Natural killer cell treated with Interleukin-12 subunit alpha and Interleukin-12 subunit beta and Interleukin-15 and Interleukin-18, amount 100 ng/mL, for 72 hours (primary cell): ENCODE measurements at regions not wholly inside any gene's neighbourhood (a gene's known extent, or its start where the extent isn't known, plus 50 kb on each side); places are given as distances from the start of the nearest gene placed in this dataset.
"Not testable (repeated sequence)": the region's sequence is repeated elsewhere in the genome, so short reads cannot be mapped to it uniquely, and the experiment has no call there.

Source experiments
- ATAC-seq, 2 donors: fragments of 150-1000 bp; cut with Tn5 transposase in 1 of 2; sonication (Bioruptor Pico), chemical (Tn5 transposase) in 1 of 2; 2 replicates each; pipeline ENCODE4 v1.10.0; 2021
- DNase-seq: peaks from one replicate; pipeline ENCODE4 v3.0.0; 2022; ENCODE audit warnings: low spot score
- H3K27ac Mint-ChIP-seq, 2 donors: 1 replicate in 1 of 2; 2 replicates in 1 of 2; pipeline ENCODE4 v1.8.0; 2022; ENCODE audit warnings: mixed read lengths in 2 of 2, mild to moderate bottlenecking in 1 of 2, moderate library complexity in 1 of 2
- H3K27me3 Mint-ChIP-seq, 2 donors: 1 replicate in 1 of 2; 2 replicates in 1 of 2; pipeline ENCODE4 v1.8.0; 2022; ENCODE audit warnings: mixed read lengths in 2 of 2
- H3K36me3 Mint-ChIP-seq: one replicate; pipeline ENCODE4 v1.8.0; 2022; ENCODE audit warnings: mixed read lengths
- H3K4me1 Mint-ChIP-seq, 2 donors: 1 replicate in 1 of 2; 2 replicates in 1 of 2; pipeline ENCODE4 v1.8.0; 2022; ENCODE audit warnings: low read depth in 2 of 2, mixed read lengths in 2 of 2, mild to moderate bottlenecking in 1 of 2
- H3K4me3 Mint-ChIP-seq: one replicate; pipeline ENCODE4 v1.8.0; 2022; ENCODE audit warnings: mixed read lengths
- H3K9me3 Mint-ChIP-seq: 2 replicates; pipeline ENCODE4 v1.8.0; 2022; ENCODE audit warnings: mixed read lengths

GRCh38 chr7:91473619-91474018, 209.4 kb downstream of the FZD1 start:
- H3K4me3 Mint-ChIP-seq, result no peak overlapping the region
- no peaks in the 10 kb centered on the region for H3K4me1 Mint-ChIP-seq
- H3K27me3 Mint-ChIP-seq, result no peaks in the 10 kb centered on the region
- peaks cover 20% of the 10 kb centered on the region for H3K9me3 Mint-ChIP-seq
- no peak for ATAC-seq
- H3K27ac Mint-ChIP-seq, result no peak overlapping the region
- no peak for DNase-seq
- peaks cover 5% of the 10 kb centered on the region for H3K36me3 Mint-ChIP-seq

GRCh38 chr7:91474074-91474473, 209.8 kb downstream of the FZD1 start:
- Mint-ChIP-seq H3K36me3 (peaks cover 5% of the 10 kb centered on the region), H3K27me3 (no peaks in the 10 kb centered on the region), H3K4me3 (no peak overlapping the region), H3K9me3 (peaks cover 20% of the 10 kb centered on the region), H3K4me1 (no peaks in the 10 kb centered on the region), H3K27ac (no peak overlapping the region)
- ATAC-seq, result no peak
- no peak for DNase-seq

GRCh38 chr7:91480470-91480869, 216.2 kb downstream of the FZD1 start:
- not testable (repeated sequence) for DNase-seq, ATAC-seq, H3K9me3 Mint-ChIP-seq, H3K4me3 Mint-ChIP-seq, H3K27me3 Mint-ChIP-seq, H3K4me1 Mint-ChIP-seq, H3K36me3 Mint-ChIP-seq, H3K27ac Mint-ChIP-seq

- H3K27ac Mint-ChIP-seq, result no peak overlapping the region
- H3K36me3 Mint-ChIP-seq, result no peaks in the 10 kb centered on the region
- ATAC-seq, result no peak
Observed at GRCh38 chr7:91491868-91492267, 227.6 kb downstream of the FZD1 start.

GRCh38 chr7:91492317-91492716, 228.1 kb downstream of the FZD1 start:
- no peak for ATAC-seq
- H3K4me1 Mint-ChIP-seq, result no peaks in the 10 kb centered on the region
- no peaks in the 10 kb centered on the region for H3K27me3 Mint-ChIP-seq
- H3K36me3 Mint-ChIP-seq, result no peaks in the 10 kb centered on the region
- H3K27ac Mint-ChIP-seq, result no peak overlapping the region
- H3K4me3 Mint-ChIP-seq, result no peak overlapping the region
- DNase-seq, result no peak
- H3K9me3 Mint-ChIP-seq, result peaks cover 6% of the 10 kb centered on the region

More at GRCh38 chr7:91491868-91492267, 227.6 kb downstream of the FZD1 start:
- DNase-seq, result no peak
- Mint-ChIP-seq H3K4me3 (no peak overlapping the region), H3K27me3 (no peaks in the 10 kb centered on the region), H3K4me1 (no peaks in the 10 kb centered on the region), H3K9me3 (peaks cover 7% of the 10 kb centered on the region)

- H3K27ac Mint-ChIP-seq, result no peak overlapping the region
- peaks cover 6% of the 10 kb centered on the region for H3K9me3 Mint-ChIP-seq
- no peaks in the 10 kb centered on the region for H3K36me3 Mint-ChIP-seq
- H3K4me3 Mint-ChIP-seq, result no peak overlapping the region
- no peaks in the 10 kb centered on the region for H3K4me1 Mint-ChIP-seq
- H3K27me3 Mint-ChIP-seq, result no peaks in the 10 kb centered on the region
- DNase-seq (no peak), ATAC-seq (no peak)
Observed at GRCh38 chr7:91492773-91493172, 228.5 kb downstream of the FZD1 start.

- no peak for DNase-seq
- no peak for ATAC-seq
Observed at GRCh38 chr7:91494450-91494849, 230.2 kb downstream of the FZD1 start.

GRCh38 chr7:91496251-91496820, 232.1 kb downstream of the FZD1 start:
- no peak for ATAC-seq
- Mint-ChIP-seq H3K4me3 (no peak overlapping the region), H3K9me3 (peaks cover 14% of the 10 kb centered on the region), H3K4me1 (no peaks in the 10 kb centered on the region), H3K36me3 (peaks cover 4% of the 10 kb centered on the region), H3K27ac (no peak overlapping the region), H3K27me3 (no peaks in the 10 kb centered on the region)
- DNase-seq, result no peak

More at GRCh38 chr7:91494450-91494849, 230.2 kb downstream of the FZD1 start:
- H3K9me3 Mint-ChIP-seq, result peaks cover 9% of the 10 kb centered on the region
- no peak overlapping the region for H3K27ac Mint-ChIP-seq
- H3K4me1 Mint-ChIP-seq, result no peaks in the 10 kb centered on the region
- H3K27me3 Mint-ChIP-seq, result no peaks in the 10 kb centered on the region
- no peaks in the 10 kb centered on the region for H3K36me3 Mint-ChIP-seq
- no peak overlapping the region for H3K4me3 Mint-ChIP-seq

- H3K27ac Mint-ChIP-seq, H3K36me3 Mint-ChIP-seq, H3K4me1 Mint-ChIP-seq, H3K27me3 Mint-ChIP-seq, ATAC-seq, H3K4me3 Mint-ChIP-seq, DNase-seq: not testable (repeated sequence)
- peaks cover 18% of the 10 kb centered on the region for H3K9me3 Mint-ChIP-seq
Observed at GRCh38 chr7:91497277-91497676, 233.0 kb downstream of the FZD1 start.

GRCh38 chr7:91503934-91504555, 239.8 kb downstream of the FZD1 start:
- Mint-ChIP-seq H3K27me3 (no peaks in the 10 kb centered on the region), H3K36me3 (peaks cover 4% of the 10 kb centered on the region), H3K4me1 (no peaks in the 10 kb centered on the region), H3K9me3 (peaks cover 11% of the 10 kb centered on the region), H3K27ac (no peak overlapping the region), H3K4me3 (no peak overlapping the region)
- DNase-seq (no peak), ATAC-seq (peak in 1 of 2 donors; percentile 43)

- H3K27ac Mint-ChIP-seq, result no peak overlapping the region
- no peak for ATAC-seq
Observed at GRCh38 chr7:91504919-91505318, 240.7 kb downstream of the FZD1 start.

GRCh38 chr7:91506966-91507365, 242.7 kb downstream of the FZD1 start:
- DNase-seq, H3K27me3 Mint-ChIP-seq, ATAC-seq, H3K36me3 Mint-ChIP-seq, H3K27ac Mint-ChIP-seq, H3K9me3 Mint-ChIP-seq, H3K4me1 Mint-ChIP-seq, H3K4me3 Mint-ChIP-seq: not testable (repeated sequence)

More at GRCh38 chr7:91504919-91505318, 240.7 kb downstream of the FZD1 start:
- DNase-seq, result no peak
- no peaks in the 10 kb centered on the region for H3K4me1 Mint-ChIP-seq
- H3K4me3 Mint-ChIP-seq, result no peak overlapping the region
- H3K9me3 Mint-ChIP-seq, result peaks cover 11% of the 10 kb centered on the region
- H3K27me3 Mint-ChIP-seq, result no peaks in the 10 kb centered on the region
- peaks cover 1% of the 10 kb centered on the region for H3K36me3 Mint-ChIP-seq

- H3K27ac Mint-ChIP-seq, H3K36me3 Mint-ChIP-seq, DNase-seq, H3K4me3 Mint-ChIP-seq, H3K4me1 Mint-ChIP-seq, H3K27me3 Mint-ChIP-seq, ATAC-seq: not testable (repeated sequence)
- peaks cover 12% of the 10 kb centered on the region for H3K9me3 Mint-ChIP-seq
Observed at GRCh38 chr7:91511861-91512260, 247.6 kb downstream of the FZD1 start.

GRCh38 chr7:91512958-91513357, 248.7 kb downstream of the FZD1 start:
- no peak for ATAC-seq
- no peaks in the 10 kb centered on the region for H3K4me1 Mint-ChIP-seq
- peaks cover 9% of the 10 kb centered on the region for H3K9me3 Mint-ChIP-seq
- H3K27ac Mint-ChIP-seq, result no peak overlapping the region
- DNase-seq, result no peak
- H3K27me3 Mint-ChIP-seq, result no peaks in the 10 kb centered on the region
- no peak overlapping the region for H3K4me3 Mint-ChIP-seq
- H3K36me3 Mint-ChIP-seq, result no peaks in the 10 kb centered on the region

GRCh38 chr7:91514591-91514990, 250.4 kb downstream of the FZD1 start:
- ATAC-seq, result no peak
- Mint-ChIP-seq H3K4me3 (no peak overlapping the region), H3K27me3 (no peaks in the 10 kb centered on the region), H3K27ac (no peak overlapping the region), H3K9me3 (peaks cover 9% of the 10 kb centered on the region), H3K4me1 (no peaks in the 10 kb centered on the region), H3K36me3 (no peaks in the 10 kb centered on the region)
- no peak for DNase-seq
